Spleen (tissue), 11 donors: ENCODE measurements at regions not wholly inside any gene's neighbourhood (a gene's known extent, or its start where the extent isn't known, plus 50 kb on each side); places are given as distances from the start of the nearest gene placed in this dataset.

Experiments used
- DNase-seq: peaks from one replicate; pipeline ENCODE4 v3.0.0-alpha.2; 2020
- H3K27ac ChIP-seq, 8 donors: fragments of 200-600 bp; sonication (generic) in 7 of 8; 1 replicate in 4 of 8; 2 replicates in 4 of 8; pipeline versions ENCODE4 v1.5.0 to v1.8.0; 2016 to 2021; ENCODE audit warnings: inconsistent platforms in 4 of 8, mild to moderate bottlenecking in 4 of 8, moderate library complexity in 1 of 8
- H3K27me3 ChIP-seq, 7 donors: fragments of 200-600 bp; sonication (generic) in 6 of 7; replicated peaks in 1 of 7; 1 replicate in 4 of 7; 2 replicates in 3 of 7; pipeline versions ENCODE4 v1.5.0 to v1.8.0; 2016 to 2021; ENCODE audit warnings: inconsistent platforms in 3 of 7, mild to moderate bottlenecking in 1 of 7
- H3K36me3 ChIP-seq, 6 donors: fragments of 200-600 bp; sonication (generic) in 5 of 6; 1 replicate in 4 of 6; 2 replicates in 2 of 6; pipeline versions ENCODE4 v1.5.0 to v1.8.0; 2016 to 2021; ENCODE audit warnings: inconsistent platforms in 2 of 6
- H3K4me1 ChIP-seq, 6 donors: fragments of 200-600 bp; sonication (generic) in 5 of 6; 1 replicate in 3 of 6; 2 replicates in 3 of 6; pipeline versions ENCODE4 v1.5.0 to v1.8.0; 2016 to 2021; ENCODE audit warnings: inconsistent platforms in 3 of 6
- H3K4me3 ChIP-seq, 8 donors: fragments of 200-600 bp; sonication (generic) in 7 of 8; 1 replicate in 4 of 8; 2 replicates in 4 of 8; pipeline versions ENCODE4 v1.5.0 to v1.8.0; 2016 to 2021; ENCODE audit warnings: inconsistent platforms in 4 of 8, mild to moderate bottlenecking in 4 of 8, moderate library complexity in 2 of 8
- H3K9me3 ChIP-seq, 8 donors: fragments of 200-600 bp; sonication (generic) in 7 of 8; 1 replicate in 4 of 8; 2 replicates in 4 of 8; pipeline versions ENCODE4 v1.5.0 to v1.8.0; 2016 to 2021; ENCODE audit warnings: inconsistent platforms in 4 of 8
- POLR2A ChIP-seq, 3 donors: fragments of 450-650 bp; IDR thresholded peaks; one replicate each; pipeline ENCODE4 v1.5.1; 2017; ENCODE audit warnings: antibody characterized with exemption in 3 of 3, mild to moderate bottlenecking in 1 of 3
- POLR2AphosphoS5 ChIP-seq, 3 donors: sonication (generic); formaldehyde crosslinking; IDR thresholded peaks; one replicate each; pipeline ENCODE4 v1.5.1; 2017; ENCODE audit warnings: antibody characterized with exemption in 3 of 3
- WGBS, 5 donors: extraction: QIAGEN DNeasy Blood & Tissue Kit in 3 of 5; methylation state at CpG; one replicate each; pipeline versions ENCODE4 v1.1.5 to v1.1.7; 2013 to 2018; 5-methylcytosine and 5-hydroxymethylcytosine counted together
- intact Hi-C: fragments of 100-400 bp; cut with DNase I; formaldehyde crosslinking; loops from one replicate; pipeline ENCODE4 v1.15.0; 2023; ENCODE audit warnings: low total_unique reads
- TF ChIP-seq, protein P1 (sequence below), 11 experiments: fragments of 200-600 bp in 7 of 11; fragments of 450-650 bp in 4 of 11; sonication (generic) in 4 of 11; IDR thresholded peaks in 8 of 11; conservative IDR thresholded peaks in 3 of 11; 1 replicate in 7 of 11; 2 replicates in 4 of 11; pipeline versions ENCODE4 v1.4.0 to v1.8.0; 2016 to 2021; ENCODE audit warnings: antibody characterized with exemption in 11 of 11, inconsistent platforms in 4 of 11, mild to moderate bottlenecking in 1 of 11
- donor health status: healthy with polysubstance abuse.
- donor health status: DM: no; HTN: no; CAD: no; lungs with moderate emphysema.
- donor health status: DM: no; HTN: no; CAD: no.
- donor health status: Bipolar disorder and iron deficiency.
- donor health status: healthy.
- donor health status: DM: no; HTN: no; CAD: no.
- donor health status: DM: yes; HTN: yes; CAD: no.

DNA sequence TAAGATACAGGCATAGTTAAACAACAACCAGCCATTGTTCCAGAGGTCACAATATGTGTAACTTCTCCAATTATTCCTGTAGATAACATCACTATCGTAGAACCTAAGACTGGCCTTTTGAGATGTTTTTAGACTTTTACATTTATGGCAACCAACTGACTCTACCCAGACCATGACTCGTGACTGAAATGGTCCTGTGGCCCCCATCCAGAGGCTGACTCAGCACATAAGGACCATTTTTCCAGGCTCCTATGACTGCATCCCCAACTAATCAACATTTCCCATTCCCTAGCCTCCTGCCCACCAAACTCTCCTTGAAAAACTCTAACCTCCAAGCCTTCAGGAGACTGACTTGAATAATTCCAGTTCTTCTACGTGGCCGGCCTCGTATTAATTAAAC, 52.6 kb upstream of the NID2 start:
- Histone ChIP-seq H3K9me3 (no peaks in the 10 kb centered on the region), H3K4me1 (peaks cover 0 to 17% (median 0%) of the 10 kb centered on the region in 6 donors), H3K27me3 (no peaks in the 10 kb centered on the region), H3K4me3 (no peak overlapping the region), H3K27ac (no peak overlapping the region), H3K36me3 (no peaks in the 10 kb centered on the region)
- TF ChIP-seq POLR2A (IDR thresholded peaks at IDR 0.05) (no peak), POLR2AphosphoS5 (IDR thresholded peaks at IDR 0.05) (no peak)
- TF ChIP-seq, protein P1, sequence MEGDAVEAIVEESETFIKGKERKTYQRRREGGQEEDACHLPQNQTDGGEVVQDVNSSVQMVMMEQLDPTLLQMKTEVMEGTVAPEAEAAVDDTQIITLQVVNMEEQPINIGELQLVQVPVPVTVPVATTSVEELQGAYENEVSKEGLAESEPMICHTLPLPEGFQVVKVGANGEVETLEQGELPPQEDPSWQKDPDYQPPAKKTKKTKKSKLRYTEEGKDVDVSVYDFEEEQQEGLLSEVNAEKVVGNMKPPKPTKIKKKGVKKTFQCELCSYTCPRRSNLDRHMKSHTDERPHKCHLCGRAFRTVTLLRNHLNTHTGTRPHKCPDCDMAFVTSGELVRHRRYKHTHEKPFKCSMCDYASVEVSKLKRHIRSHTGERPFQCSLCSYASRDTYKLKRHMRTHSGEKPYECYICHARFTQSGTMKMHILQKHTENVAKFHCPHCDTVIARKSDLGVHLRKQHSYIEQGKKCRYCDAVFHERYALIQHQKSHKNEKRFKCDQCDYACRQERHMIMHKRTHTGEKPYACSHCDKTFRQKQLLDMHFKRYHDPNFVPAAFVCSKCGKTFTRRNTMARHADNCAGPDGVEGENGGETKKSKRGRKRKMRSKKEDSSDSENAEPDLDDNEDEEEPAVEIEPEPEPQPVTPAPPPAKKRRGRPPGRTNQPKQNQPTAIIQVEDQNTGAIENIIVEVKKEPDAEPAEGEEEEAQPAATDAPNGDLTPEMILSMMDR (IDR thresholded peaks at IDR 0.05 in 8 of 11, conservative IDR thresholded peaks at IDR 0.05 in 3 of 11) = no peak
- DNase-seq = no peak
- intact Hi-C loops = loop anchor here (10.0 kb wide), 1 partner anchor 117 kb away; no protein-coding TSS in a partner anchor
- 91 to 98% (median 94%) methylated on average over 5 of the region's 5 CpGs for WGBS, 5 donors

DNA sequence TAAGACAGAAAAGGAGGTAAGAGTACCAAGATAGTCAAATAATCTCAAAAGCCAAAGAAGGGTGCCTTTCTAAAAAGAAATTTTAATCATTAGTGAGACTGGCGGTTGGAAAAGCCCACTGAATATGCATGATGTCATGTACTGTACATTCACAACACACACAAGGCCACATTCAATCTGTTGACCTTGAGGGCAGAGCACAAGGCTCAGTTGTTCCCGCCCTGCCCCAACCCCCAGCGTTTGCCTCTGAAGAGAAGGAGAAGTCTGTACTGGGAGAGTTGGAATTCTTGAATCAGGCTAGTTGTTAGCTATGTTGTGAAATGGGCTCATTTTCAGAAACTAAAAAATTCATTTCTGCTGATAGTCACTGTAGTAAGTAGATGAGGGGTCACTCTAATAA, 50.2 kb upstream of the NID2 start:
- TF ChIP-seq POLR2A (IDR thresholded peaks at IDR 0.05) (no peak), POLR2AphosphoS5 (IDR thresholded peaks at IDR 0.05) (no peak)
- TF ChIP-seq, protein P1 (IDR thresholded peaks at IDR 0.05 in 8 of 11, conservative IDR thresholded peaks at IDR 0.05 in 3 of 11) = no peak
- intact Hi-C loops = no loop called here
- Histone ChIP-seq H3K9me3 (no peaks in the 10 kb centered on the region), H3K27ac (no peak overlapping the region), H3K36me3 (no peaks in the 10 kb centered on the region), H3K4me1 (no peaks in the 10 kb centered on the region), H3K4me3 (no peak overlapping the region), H3K27me3 (no peaks in the 10 kb centered on the region)
- no peak for DNase-seq
- WGBS, 5 donors = 61 to 79% (median 72%) methylated on average over 3 of the region's 3 CpGs
